ENCODE measurements at regions not wholly inside any gene's neighbourhood (a gene's known extent, or its start where the extent isn't known, plus 50 kb on each side); places are given as distances from the start of the nearest gene placed in this dataset.

DNA sequence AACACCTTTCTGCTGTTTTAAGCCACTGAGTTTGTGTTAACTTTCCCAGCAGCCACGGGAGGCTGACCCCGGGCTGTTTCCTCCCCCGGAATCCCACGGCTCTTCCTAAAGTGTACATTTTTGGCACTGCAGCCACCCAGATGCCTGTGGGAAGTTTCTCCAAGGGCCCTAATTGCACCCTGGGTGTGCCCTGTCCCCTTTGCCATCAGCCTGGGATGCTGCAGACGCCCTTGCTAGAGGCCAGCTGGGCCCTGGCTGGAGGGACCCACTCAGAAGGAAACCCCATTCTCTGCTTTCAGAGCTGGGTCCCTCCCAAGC is 883.3 kb downstream of the BRD1 start:
- H3K9me3 ChIP-seq (ENCODE audit: control insufficient read depth, insufficient read depth, low read depth, low read length), result no peaks in the 10 kb centered on the region
- ChIA-PET POLR2A (no interaction called here), CTCF (interaction anchor here (0.6 kb wide), 1 partner anchor 1845 kb away, joined by 4 read pairs; no protein-coding TSS in a partner anchor)
- BruUV-seq (replicated peaks), result no TSS peak
- TF ChIP-seq SIN3A (IDR thresholded peaks at IDR 0.05; ENCODE audit: borderline replicate concordance, insufficient read depth, low read depth, low read length) (no peak), TCF7L2 (IDR thresholded peaks at IDR 0.05; ENCODE audit: low read depth, low read length) (no peak), POLR2AphosphoS5 (IDR thresholded peaks at IDR 0.05; ENCODE audit: low read depth, low read length) (no peak)
- TF ChIP-seq, protein P1, sequence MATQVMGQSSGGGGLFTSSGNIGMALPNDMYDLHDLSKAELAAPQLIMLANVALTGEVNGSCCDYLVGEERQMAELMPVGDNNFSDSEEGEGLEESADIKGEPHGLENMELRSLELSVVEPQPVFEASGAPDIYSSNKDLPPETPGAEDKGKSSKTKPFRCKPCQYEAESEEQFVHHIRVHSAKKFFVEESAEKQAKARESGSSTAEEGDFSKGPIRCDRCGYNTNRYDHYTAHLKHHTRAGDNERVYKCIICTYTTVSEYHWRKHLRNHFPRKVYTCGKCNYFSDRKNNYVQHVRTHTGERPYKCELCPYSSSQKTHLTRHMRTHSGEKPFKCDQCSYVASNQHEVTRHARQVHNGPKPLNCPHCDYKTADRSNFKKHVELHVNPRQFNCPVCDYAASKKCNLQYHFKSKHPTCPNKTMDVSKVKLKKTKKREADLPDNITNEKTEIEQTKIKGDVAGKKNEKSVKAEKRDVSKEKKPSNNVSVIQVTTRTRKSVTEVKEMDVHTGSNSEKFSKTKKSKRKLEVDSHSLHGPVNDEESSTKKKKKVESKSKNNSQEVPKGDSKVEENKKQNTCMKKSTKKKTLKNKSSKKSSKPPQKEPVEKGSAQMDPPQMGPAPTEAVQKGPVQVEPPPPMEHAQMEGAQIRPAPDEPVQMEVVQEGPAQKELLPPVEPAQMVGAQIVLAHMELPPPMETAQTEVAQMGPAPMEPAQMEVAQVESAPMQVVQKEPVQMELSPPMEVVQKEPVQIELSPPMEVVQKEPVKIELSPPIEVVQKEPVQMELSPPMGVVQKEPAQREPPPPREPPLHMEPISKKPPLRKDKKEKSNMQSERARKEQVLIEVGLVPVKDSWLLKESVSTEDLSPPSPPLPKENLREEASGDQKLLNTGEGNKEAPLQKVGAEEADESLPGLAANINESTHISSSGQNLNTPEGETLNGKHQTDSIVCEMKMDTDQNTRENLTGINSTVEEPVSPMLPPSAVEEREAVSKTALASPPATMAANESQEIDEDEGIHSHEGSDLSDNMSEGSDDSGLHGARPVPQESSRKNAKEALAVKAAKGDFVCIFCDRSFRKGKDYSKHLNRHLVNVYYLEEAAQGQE (IDR thresholded peaks at IDR 0.05; ENCODE audit: insufficient read depth in 1 of 2, low read depth in 2 of 2, low read length in 1 of 2), result no peak
- TF ChIP-seq, protein P2, sequence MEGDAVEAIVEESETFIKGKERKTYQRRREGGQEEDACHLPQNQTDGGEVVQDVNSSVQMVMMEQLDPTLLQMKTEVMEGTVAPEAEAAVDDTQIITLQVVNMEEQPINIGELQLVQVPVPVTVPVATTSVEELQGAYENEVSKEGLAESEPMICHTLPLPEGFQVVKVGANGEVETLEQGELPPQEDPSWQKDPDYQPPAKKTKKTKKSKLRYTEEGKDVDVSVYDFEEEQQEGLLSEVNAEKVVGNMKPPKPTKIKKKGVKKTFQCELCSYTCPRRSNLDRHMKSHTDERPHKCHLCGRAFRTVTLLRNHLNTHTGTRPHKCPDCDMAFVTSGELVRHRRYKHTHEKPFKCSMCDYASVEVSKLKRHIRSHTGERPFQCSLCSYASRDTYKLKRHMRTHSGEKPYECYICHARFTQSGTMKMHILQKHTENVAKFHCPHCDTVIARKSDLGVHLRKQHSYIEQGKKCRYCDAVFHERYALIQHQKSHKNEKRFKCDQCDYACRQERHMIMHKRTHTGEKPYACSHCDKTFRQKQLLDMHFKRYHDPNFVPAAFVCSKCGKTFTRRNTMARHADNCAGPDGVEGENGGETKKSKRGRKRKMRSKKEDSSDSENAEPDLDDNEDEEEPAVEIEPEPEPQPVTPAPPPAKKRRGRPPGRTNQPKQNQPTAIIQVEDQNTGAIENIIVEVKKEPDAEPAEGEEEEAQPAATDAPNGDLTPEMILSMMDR (IDR thresholded peaks at IDR 0.05), result no peak
- H3K36me3 ChIP-seq (ENCODE audit: control insufficient read depth, insufficient read depth, low read length), result no peaks in the 10 kb centered on the region
- H3K4me3 ChIP-seq (ENCODE audit: low read depth in 2 of 2, low read length in 2 of 2), result no peak overlapping the region
- DNase-seq (ENCODE audit: low read depth, low spot score) (no peak), ATAC-seq (no peak)
- H3K4me1 ChIP-seq (ENCODE audit: control insufficient read depth, insufficient read depth, low read length), result no peaks in the 10 kb centered on the region
- intact Hi-C loops (cut with micrococcal nuclease; ENCODE audit: unreplicated experiment), result no loop called here
- no peaks in the 10 kb centered on the region; the same call in 1 of the 2 replicates for H3K27me3 ChIP-seq (ENCODE audit: control insufficient read depth, insufficient read depth, low read length)
- in situ Hi-C loops (cut with HindIII; ENCODE audit: low pct_unique_long_range_greater_than_20kb, low sequenced_read_pairs), result no loop called here
- H3K27ac ChIP-seq (ENCODE audit: low read length), result no peak overlapping the region

DNA sequence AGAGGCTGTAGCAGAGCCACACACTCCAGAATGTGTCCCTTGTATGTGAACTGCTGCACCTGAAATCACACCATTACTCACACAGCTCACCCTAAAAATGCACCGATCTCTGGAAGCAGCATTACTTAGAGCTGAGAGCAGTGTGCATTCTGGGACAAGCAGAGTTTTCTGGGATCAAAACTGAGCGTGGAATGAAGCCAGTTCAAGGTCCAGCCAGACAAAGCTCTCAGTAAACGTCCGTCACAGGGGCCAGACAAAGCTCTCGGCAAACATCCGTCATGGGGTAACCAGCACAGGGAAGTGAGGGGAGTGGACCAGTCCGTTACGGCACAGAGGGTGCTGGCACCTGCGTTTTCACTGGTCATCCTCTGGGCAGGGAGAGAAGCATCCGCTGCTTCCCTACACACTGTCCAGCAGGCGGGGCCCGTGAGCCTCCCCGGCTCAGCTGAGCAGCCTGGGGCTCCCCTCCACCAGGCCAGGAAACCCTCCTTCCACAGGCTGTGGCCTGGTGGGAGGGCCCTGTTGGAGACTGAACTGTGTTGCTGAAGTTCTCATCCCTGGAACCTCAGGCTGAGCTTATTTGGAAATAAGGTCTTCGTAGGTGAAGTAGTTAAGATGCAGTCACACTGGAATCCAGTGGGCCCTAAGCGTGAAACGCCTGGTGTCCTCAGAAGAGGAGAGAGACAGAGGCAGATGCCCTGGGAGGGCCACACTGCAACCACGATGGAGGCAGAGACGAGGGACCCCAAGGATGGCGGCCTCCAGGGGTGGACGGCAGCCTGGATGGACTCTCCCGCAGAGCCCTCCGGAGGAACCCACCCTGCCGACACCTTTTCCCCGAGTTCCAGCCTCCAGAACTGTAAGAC is 883.9 kb downstream of the BRD1 start:
- in situ Hi-C loops (cut with HindIII; ENCODE audit: low pct_unique_long_range_greater_than_20kb, low sequenced_read_pairs), result no loop called here
- H3K4me1 ChIP-seq (ENCODE audit: control insufficient read depth, insufficient read depth, low read length), result no peaks in the 10 kb centered on the region
- no peak for TF ChIP-seq POLR2AphosphoS5 (IDR thresholded peaks at IDR 0.05; ENCODE audit: low read depth, low read length)
- TF ChIP-seq, protein P2 (IDR thresholded peaks at IDR 0.05), result peak; percentile 83
- DNase-seq (ENCODE audit: low read depth, low spot score), result no peak
- H3K9me3 ChIP-seq (ENCODE audit: control insufficient read depth, insufficient read depth, low read depth, low read length), result no peaks in the 10 kb centered on the region
- H3K4me3 ChIP-seq (ENCODE audit: low read depth in 2 of 2, low read length in 2 of 2), result no peak overlapping the region
- no peak overlapping the region for H3K27ac ChIP-seq (ENCODE audit: low read length)
- no peaks in the 10 kb centered on the region; the same call in 1 of the 2 replicates for H3K27me3 ChIP-seq (ENCODE audit: control insufficient read depth, insufficient read depth, low read length)
- intact Hi-C loops (cut with micrococcal nuclease; ENCODE audit: unreplicated experiment), result no loop called here
- peak; percentile 92 for ATAC-seq
- no TSS peak for BruUV-seq (replicated peaks)
- ChIA-PET POLR2A (no interaction called here), CTCF (interaction anchor here (0.6 kb wide), 1 partner anchor 1844 kb away, joined by 4 read pairs; no protein-coding TSS in a partner anchor)
- H3K36me3 ChIP-seq (ENCODE audit: control insufficient read depth, insufficient read depth, low read length), result no peaks in the 10 kb centered on the region

Data from Panc1 (cell line).